Medulla oblongata (tissue), 1 donor: ENCODE measurements at regions not wholly inside any gene's neighbourhood (a gene's known extent, or its start where the extent isn't known, plus 50 kb on each side); places are given as distances from the start of the nearest gene placed in this dataset.

Source experiments
- DNase-seq: peaks from one replicate; pipeline ENCODE4 v3.0.0-alpha.2; 2015; ENCODE audit errors: extremely low spot score

- DNase-seq: no peak
These were observed 58.9 kb upstream of the TRABD2B start for GRCh38 chr1:48055876-48056764.

- no peak for DNase-seq
These were observed 57.0 kb upstream of the TRABD2B start for GRCh38 chr1:48054232-48054631.

- DNase-seq: no peak
These were observed 55.7 kb upstream of the TRABD2B start for GRCh38 chr1:48052923-48053291.

- DNase-seq: no peak
These were observed 54.4 kb upstream of the TRABD2B start for GRCh38 chr1:48051466-48052126.

- no peak for DNase-seq
These were observed 52.8 kb upstream of the TRABD2B start for GRCh38 chr1:48049823-48050535.

- no peak for DNase-seq
These were observed 51.8 kb upstream of the TRABD2B start for GRCh38 chr1:48048980-48049379.

- no peak for DNase-seq
These were observed 50.9 kb upstream of the TRABD2B start for GRCh38 chr1:48048064-48048463.

- DNase-seq: no peak
These were observed 49.9 kb upstream of the TRABD2B start for GRCh38 chr1:48047116-48047515.
